ENCODE measurements at regions not wholly inside any gene's neighbourhood (a gene's known extent, or its start where the extent isn't known, plus 50 kb on each side); places are given as distances from the start of the nearest gene placed in this dataset.

DNA sequence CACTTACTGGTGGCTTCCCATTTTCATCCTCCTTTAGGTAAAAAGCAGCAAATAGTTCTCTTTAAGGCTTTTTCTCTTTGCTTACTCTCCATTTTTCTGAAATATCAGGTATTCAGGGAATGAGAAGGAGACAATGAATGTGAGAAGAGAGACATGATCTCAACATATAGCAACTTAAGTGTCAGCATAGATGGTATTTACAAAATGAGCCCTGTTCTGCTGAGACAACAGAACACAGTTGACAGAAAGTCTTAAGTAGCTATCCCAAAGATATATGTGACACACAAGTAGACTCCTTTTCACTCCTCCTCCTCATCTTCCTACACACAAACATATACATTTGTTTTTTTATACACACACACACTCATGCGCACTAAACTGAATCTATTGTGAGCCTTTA, 649.3 kb upstream of the WWC1 start:
- Histone ChIP-seq H3K36me3 (ENCODE audit: insufficient read depth, low read length) (no peaks in the 10 kb centered on the region), H3K4me3 (peak overlapping the region; percentile 54), H3K27ac (peak overlapping the region; percentile 97), H3K9ac (ENCODE audit: insufficient read length) (peak overlapping the region; percentile 58), H3K9me3 (ENCODE audit: low read depth, low read length) (no peaks in the 10 kb centered on the region)
- TF ChIP-seq FOXP2 (optimal IDR thresholded peaks at IDR 0.05; ENCODE audit: control extremely low read depth, extremely low read length, insufficient read depth) (no peak), POLR2AphosphoS5 (IDR thresholded peaks at IDR 0.05; ENCODE audit: borderline replicate concordance, low read depth, low read length) (no peak), EZH2 (IDR thresholded peaks at IDR 0.05) (no peak)
- no peak for DNase-seq (ENCODE audit: low read depth, low spot score)

DNA sequence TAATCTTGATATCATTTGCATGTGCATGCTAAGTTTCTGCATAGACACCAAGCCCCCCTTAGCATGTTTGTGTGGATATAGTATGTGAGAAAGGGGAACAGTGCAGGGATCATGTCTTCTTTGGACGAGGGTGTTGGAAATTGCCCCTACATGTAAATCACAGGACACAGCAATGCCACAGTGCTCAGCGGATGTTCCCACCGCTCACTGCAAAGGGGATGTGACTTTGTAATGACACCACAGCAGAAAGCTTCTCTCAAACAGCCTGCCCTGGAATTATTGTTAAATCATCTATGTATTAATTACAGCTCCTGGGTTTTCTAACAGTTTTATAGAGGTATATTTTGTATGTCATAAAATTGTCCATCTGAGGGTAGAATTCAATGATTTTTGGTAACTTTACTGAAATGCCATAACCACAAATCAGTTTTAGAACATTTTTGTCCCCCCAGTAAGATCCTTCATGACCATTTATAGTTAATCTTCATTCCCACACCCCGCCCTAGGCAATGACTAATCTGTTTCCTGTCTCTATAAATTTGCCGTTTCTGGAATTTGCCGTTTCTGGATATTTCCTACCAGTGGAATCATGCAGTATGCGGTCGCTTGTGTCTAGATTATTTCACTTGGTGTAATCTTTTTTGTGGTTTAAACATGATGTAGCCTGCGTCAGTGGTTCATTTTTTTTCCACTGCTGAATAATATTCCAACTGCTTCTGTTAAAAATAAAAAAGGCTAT, 648.5 kb upstream of the WWC1 start:
- DNase-seq (ENCODE audit: low read depth, low spot score), result peak; percentile 92
- no peaks in the 10 kb centered on the region for H3K36me3 ChIP-seq (ENCODE audit: insufficient read depth, low read length)
- H3K4me3 ChIP-seq, result peak overlapping the region; percentile 54
- H3K27ac ChIP-seq, result peak overlapping the region; percentile 97
- TF ChIP-seq FOXP2 (optimal IDR thresholded peaks at IDR 0.05; ENCODE audit: control extremely low read depth, extremely low read length, insufficient read depth) (peak; percentile 56), POLR2AphosphoS5 (IDR thresholded peaks at IDR 0.05; ENCODE audit: borderline replicate concordance, low read depth, low read length) (no peak; the same call in 1 of the 2 replicates), EZH2 (IDR thresholded peaks at IDR 0.05) (no peak)
- H3K9me3 ChIP-seq (ENCODE audit: low read depth, low read length), result no peaks in the 10 kb centered on the region
- peak overlapping the region; percentile 58 for H3K9ac ChIP-seq (ENCODE audit: insufficient read length)

DNA sequence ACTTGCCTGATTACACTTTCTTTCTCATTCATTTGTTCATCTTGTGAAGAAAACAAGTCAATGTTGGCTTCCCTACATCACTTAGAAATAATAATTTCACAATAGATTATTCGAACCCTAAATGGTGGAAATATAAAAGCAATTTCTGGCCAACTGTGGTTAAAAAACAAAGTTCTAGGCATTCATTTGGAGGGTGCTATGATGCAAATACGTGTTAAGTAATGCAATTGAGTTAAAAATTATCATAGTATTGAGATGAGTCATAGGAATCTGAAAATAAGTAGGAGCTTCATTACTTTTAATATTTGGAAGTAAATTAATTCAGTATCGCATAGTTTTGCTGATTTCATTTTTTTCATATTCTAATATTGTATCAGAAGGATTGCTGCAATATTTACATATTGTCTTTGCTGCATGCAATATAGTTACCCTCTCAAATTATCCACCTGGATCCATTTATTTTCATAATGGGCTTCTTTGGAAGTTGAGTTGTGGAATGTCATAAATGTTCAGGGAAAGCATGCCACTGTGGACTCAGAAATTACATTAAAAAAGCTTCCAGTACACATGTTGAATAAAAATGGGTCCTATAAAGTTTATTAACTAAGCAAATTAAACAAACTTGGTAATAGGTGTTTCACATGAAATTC, 647.7 kb upstream of the WWC1 start:
- DNase-seq (ENCODE audit: low read depth, low spot score), result no peak
- TF ChIP-seq POLR2AphosphoS5 (IDR thresholded peaks at IDR 0.05; ENCODE audit: borderline replicate concordance, low read depth, low read length) (no peak), FOXP2 (optimal IDR thresholded peaks at IDR 0.05; ENCODE audit: control extremely low read depth, extremely low read length, insufficient read depth) (no peak), EZH2 (IDR thresholded peaks at IDR 0.05) (no peak)
- Histone ChIP-seq H3K4me3 (peak overlapping the region; percentile 54), H3K27ac (peak overlapping the region; percentile 97), H3K36me3 (ENCODE audit: insufficient read depth, low read length) (no peaks in the 10 kb centered on the region), H3K9me3 (ENCODE audit: low read depth, low read length) (no peaks in the 10 kb centered on the region), H3K9ac (ENCODE audit: insufficient read length) (peak overlapping the region; percentile 51)

DNA sequence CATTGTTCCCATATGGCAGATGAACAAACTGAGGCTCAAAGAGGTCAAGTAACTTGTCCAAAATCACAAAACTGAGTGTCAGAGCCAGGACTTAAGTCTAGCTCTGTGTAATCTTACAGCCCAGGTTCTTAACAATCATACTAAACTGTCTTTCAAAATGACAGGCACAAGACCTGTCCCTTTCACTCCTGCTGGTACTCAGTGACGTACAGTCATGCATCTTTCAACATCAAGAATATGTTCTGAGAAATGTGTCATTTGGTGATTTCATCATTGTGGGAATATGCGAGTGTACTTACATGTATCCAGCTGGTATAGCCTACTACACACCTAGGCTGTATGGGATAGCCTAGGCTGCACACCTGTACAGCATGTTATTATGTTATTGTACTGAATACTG, 646.8 kb upstream of the WWC1 start:
- Histone ChIP-seq H3K36me3 (ENCODE audit: insufficient read depth, low read length) (no peaks in the 10 kb centered on the region), H3K27ac (peak overlapping the region; percentile 97), H3K9ac (ENCODE audit: insufficient read length) (no peak overlapping the region), H3K9me3 (ENCODE audit: low read depth, low read length) (no peaks in the 10 kb centered on the region), H3K4me3 (no peak overlapping the region)
- TF ChIP-seq FOXP2 (optimal IDR thresholded peaks at IDR 0.05; ENCODE audit: control extremely low read depth, extremely low read length, insufficient read depth), result no peak
- no peak for TF ChIP-seq POLR2AphosphoS5 (IDR thresholded peaks at IDR 0.05; ENCODE audit: borderline replicate concordance, low read depth, low read length)
- TF ChIP-seq EZH2 (IDR thresholded peaks at IDR 0.05), result no peak
- no peak for DNase-seq (ENCODE audit: low read depth, low spot score)

DNA sequence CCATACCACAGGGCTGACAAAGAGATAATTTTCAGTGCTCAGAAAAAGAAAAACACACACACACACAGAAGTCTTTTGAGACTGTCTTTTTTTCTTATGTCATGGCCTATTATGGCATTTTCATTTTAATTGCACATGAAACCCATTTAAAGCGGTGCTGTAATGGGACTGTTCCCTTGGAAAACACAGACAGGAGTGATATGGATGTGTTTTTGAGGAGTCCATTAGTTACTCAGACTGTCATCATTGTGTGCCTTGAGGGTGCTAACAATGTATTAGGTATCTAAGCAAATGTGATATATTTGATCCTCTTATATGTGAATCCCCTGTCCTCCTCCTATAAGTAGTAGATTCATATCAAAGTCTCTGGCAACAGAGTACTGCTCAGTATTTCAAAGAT, 642.0 kb upstream of the WWC1 start:
- H3K4me3 ChIP-seq, result no peak overlapping the region
- TF ChIP-seq FOXP2 (optimal IDR thresholded peaks at IDR 0.05; ENCODE audit: control extremely low read depth, extremely low read length, insufficient read depth) (no peak), EZH2 (IDR thresholded peaks at IDR 0.05) (no peak), POLR2AphosphoS5 (IDR thresholded peaks at IDR 0.05; ENCODE audit: borderline replicate concordance, low read depth, low read length) (no peak)
- no peak overlapping the region for H3K27ac ChIP-seq
- DNase-seq (ENCODE audit: low read depth, low spot score), result no peak
- no peak overlapping the region for H3K9ac ChIP-seq (ENCODE audit: insufficient read length)
- no peaks in the 10 kb centered on the region for H3K9me3 ChIP-seq (ENCODE audit: low read depth, low read length)
- H3K36me3 ChIP-seq (ENCODE audit: insufficient read depth, low read length), result peaks cover 5% of the 10 kb centered on the region

DNA sequence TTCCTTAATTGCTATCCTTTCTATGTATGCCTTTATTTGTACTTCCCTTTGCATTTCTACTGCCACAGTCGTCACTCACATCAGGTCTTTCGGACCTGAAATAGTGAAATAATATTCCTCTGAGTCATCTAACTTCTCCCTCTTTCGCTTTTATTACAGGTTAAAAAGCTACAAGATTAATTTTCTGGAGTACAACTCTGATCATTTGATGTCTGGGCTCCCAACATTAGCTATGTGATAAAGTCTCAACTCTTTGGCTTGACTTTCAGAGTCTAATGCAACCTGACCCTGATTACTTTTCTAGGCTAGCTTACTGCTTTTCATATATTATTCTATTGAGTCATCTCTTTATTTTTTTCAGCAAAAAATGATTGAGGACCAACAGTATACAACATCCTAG, 638.8 kb upstream of the WWC1 start:
- H3K27ac ChIP-seq, result no peak overlapping the region
- H3K9ac ChIP-seq (ENCODE audit: insufficient read length), result no peak overlapping the region
- DNase-seq (ENCODE audit: low read depth, low spot score), result no peak
- H3K9me3 ChIP-seq (ENCODE audit: low read depth, low read length), result no peaks in the 10 kb centered on the region
- H3K36me3 ChIP-seq (ENCODE audit: insufficient read depth, low read length), result peaks cover 5% of the 10 kb centered on the region
- no peak overlapping the region for H3K4me3 ChIP-seq
- TF ChIP-seq FOXP2 (optimal IDR thresholded peaks at IDR 0.05; ENCODE audit: control extremely low read depth, extremely low read length, insufficient read depth), result no peak
- TF ChIP-seq POLR2AphosphoS5 (IDR thresholded peaks at IDR 0.05; ENCODE audit: borderline replicate concordance, low read depth, low read length), result no peak
- no peak for TF ChIP-seq EZH2 (IDR thresholded peaks at IDR 0.05)

DNA sequence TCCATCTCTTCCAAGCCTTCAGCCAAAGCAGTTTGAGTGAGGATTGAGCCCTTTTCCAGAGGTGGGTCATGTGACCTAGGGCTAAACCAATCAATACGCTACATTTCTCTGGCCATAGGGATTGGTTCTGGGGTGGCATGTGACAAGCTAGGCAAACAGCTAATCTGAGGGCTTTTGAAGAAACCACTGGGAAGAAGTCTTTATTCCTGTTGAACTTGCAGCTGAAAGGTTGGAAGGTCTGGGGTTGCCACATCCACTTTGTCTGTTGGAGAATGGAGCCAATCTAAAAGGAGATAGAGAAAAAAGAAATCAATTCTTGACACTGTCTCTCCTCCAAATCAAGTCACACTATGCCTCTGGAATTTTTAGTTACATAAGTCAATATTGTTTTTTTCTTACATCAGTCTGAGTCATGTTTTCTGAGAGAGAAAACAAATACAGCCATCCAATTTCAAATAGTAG, 637.8 kb upstream of the WWC1 start:
- peaks cover 5% of the 10 kb centered on the region for H3K36me3 ChIP-seq (ENCODE audit: insufficient read depth, low read length)
- no peak for DNase-seq (ENCODE audit: low read depth, low spot score)
- no peak overlapping the region for H3K27ac ChIP-seq
- TF ChIP-seq FOXP2 (optimal IDR thresholded peaks at IDR 0.05; ENCODE audit: control extremely low read depth, extremely low read length, insufficient read depth) (no peak), POLR2AphosphoS5 (IDR thresholded peaks at IDR 0.05; ENCODE audit: borderline replicate concordance, low read depth, low read length) (no peak), EZH2 (IDR thresholded peaks at IDR 0.05) (no peak)
- no peaks in the 10 kb centered on the region for H3K9me3 ChIP-seq (ENCODE audit: low read depth, low read length)
- H3K4me3 ChIP-seq, result no peak overlapping the region
- no peak overlapping the region for H3K9ac ChIP-seq (ENCODE audit: insufficient read length)

DNA sequence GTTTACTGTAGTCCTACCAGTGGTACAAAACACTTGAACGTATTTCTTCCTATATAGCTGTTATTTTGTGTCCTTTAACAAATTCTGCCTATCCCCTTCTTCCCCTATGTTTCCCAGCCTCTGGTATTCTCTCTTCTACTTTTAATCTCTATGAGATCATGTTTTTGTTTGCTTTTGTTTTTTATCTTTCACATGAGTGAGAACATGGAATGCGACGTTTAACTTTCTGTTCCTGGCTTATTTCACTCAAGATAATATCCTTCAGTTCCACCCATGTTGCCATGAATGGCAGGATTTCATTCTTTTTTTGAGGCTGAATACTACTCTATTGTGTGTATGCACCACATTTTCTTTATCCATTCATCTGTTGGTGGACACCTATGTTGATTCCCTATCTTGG, 634.4 kb upstream of the WWC1 start:
- TF ChIP-seq EZH2 (IDR thresholded peaks at IDR 0.05) (no peak), FOXP2 (optimal IDR thresholded peaks at IDR 0.05; ENCODE audit: control extremely low read depth, extremely low read length, insufficient read depth) (no peak), POLR2AphosphoS5 (IDR thresholded peaks at IDR 0.05; ENCODE audit: borderline replicate concordance, low read depth, low read length) (no peak)
- Histone ChIP-seq H3K4me3 (no peak overlapping the region), H3K27ac (no peak overlapping the region), H3K9me3 (ENCODE audit: low read depth, low read length) (no peaks in the 10 kb centered on the region), H3K36me3 (ENCODE audit: insufficient read depth, low read length) (peaks cover 5% of the 10 kb centered on the region), H3K9ac (ENCODE audit: insufficient read length) (no peak overlapping the region)
- no peak for DNase-seq (ENCODE audit: low read depth, low spot score)
